Neural progenitor cell (in vitro differentiated cells): ENCODE measurements at regions not wholly inside any gene's neighbourhood (a gene's known extent, or its start where the extent isn't known, plus 50 kb on each side); places are given as distances from the start of the nearest gene placed in this dataset.

Source experiments
- DNase-seq: peaks from one replicate; pipeline ENCODE4 v3.0.0-alpha.2; 2016; ENCODE audit warnings: low spot score
- H2AFZ ChIP-seq: fragments of 200-600 bp; sonication (generic); replicated peaks from 2 replicates; pipeline ENCODE4 v1.6.1; 2016; ENCODE audit warnings: antibody characterized with exemption
- H3F3A ChIP-seq: fragments of 200-600 bp; sonication (generic); 2 replicates; pipeline ENCODE4 v1.6.1; 2016; ENCODE audit warnings: antibody characterized with exemption, low read depth
- H3K27ac ChIP-seq: fragments of 200-600 bp; sonication (generic); 2 replicates; pipeline ENCODE4 v1.5.1; 2016; ENCODE audit warnings: mild to moderate bottlenecking
- H3K27me3 ChIP-seq: fragments of 200-600 bp; sonication (generic); 2 replicates; pipeline ENCODE4 v1.6.1; 2016; ENCODE audit warnings: mild to moderate bottlenecking, moderate library complexity
- H3K36me3 ChIP-seq: fragments of 200-600 bp; sonication (generic); 2 replicates; pipeline ENCODE4 v1.5.1; 2016
- H3K4me1 ChIP-seq: fragments of 200-600 bp; sonication (generic); 2 replicates; pipeline ENCODE4 v1.6.1; 2016; ENCODE audit warnings: mixed run types
- H3K4me2 ChIP-seq: fragments of 200-600 bp; sonication (generic); 2 replicates; pipeline ENCODE4 v1.6.1; 2016
- H3K4me3 ChIP-seq: fragments of 200-600 bp; sonication (generic); 2 replicates; pipeline ENCODE4 v1.5.1; 2016
- H3K79me2 ChIP-seq: fragments of 200-600 bp; sonication (generic); 2 replicates; pipeline ENCODE4 v1.6.1; 2016; ENCODE audit warnings: low read depth
- H3K9ac ChIP-seq: fragments of 200-600 bp; sonication (generic); 2 replicates; pipeline ENCODE4 v1.6.1; 2016
- H3K9me3 ChIP-seq: fragments of 200-600 bp; sonication (generic); 2 replicates; pipeline ENCODE4 v1.5.1; 2016; ENCODE audit warnings: low read depth
- H4K20me1 ChIP-seq: fragments of 200-600 bp; sonication (generic); 2 replicates; pipeline ENCODE4 v1.6.1; 2016; ENCODE audit warnings: low read depth
- H3K27ac Mint-ChIP-seq: 3 replicates; pipeline ENCODE4 v1.8.0; 2021; ENCODE audit warnings: mixed read lengths
- H3K27me3 Mint-ChIP-seq: 2 replicates; pipeline ENCODE4 v1.8.0; 2022; ENCODE audit warnings: low read depth, mild to moderate bottlenecking, inconsistent platforms, moderate library complexity, mixed read lengths; ENCODE audit not compliant: insufficient read depth
- H3K36me3 Mint-ChIP-seq: 3 replicates; pipeline ENCODE4 v1.8.0; 2021; ENCODE audit warnings: mixed read lengths
- H3K4me1 Mint-ChIP-seq: 3 replicates; pipeline ENCODE4 v1.8.0; 2021; ENCODE audit warnings: mixed read lengths
- H3K4me3 Mint-ChIP-seq: 3 replicates; pipeline ENCODE4 v1.8.0; 2021; ENCODE audit warnings: mild to moderate bottlenecking, moderate library complexity, mixed read lengths
- H3K9me3 Mint-ChIP-seq: 3 replicates; pipeline ENCODE4 v1.8.0; 2020; ENCODE audit warnings: mixed read lengths
- EZH2 ChIP-seq: fragments of 200-600 bp; sonication (generic); IDR thresholded peaks from 2 replicates; pipeline ENCODE4 v1.6.1; 2017; ENCODE audit warnings: antibody characterized with exemption, mild to moderate bottlenecking, moderate library complexity
- EZH2phosphoT487 ChIP-seq: fragments of 200-600 bp; sonication (generic); IDR thresholded peaks from 2 replicates; pipeline ENCODE4 v1.6.1; 2017; ENCODE audit warnings: antibody characterized with exemption
- TF ChIP-seq, protein P1 (sequence below): fragments of 200-600 bp; sonication (generic); IDR thresholded peaks from 2 replicates; pipeline ENCODE4 v1.5.1; 2017; ENCODE audit warnings: antibody characterized with exemption, mild to moderate bottlenecking

DNA sequence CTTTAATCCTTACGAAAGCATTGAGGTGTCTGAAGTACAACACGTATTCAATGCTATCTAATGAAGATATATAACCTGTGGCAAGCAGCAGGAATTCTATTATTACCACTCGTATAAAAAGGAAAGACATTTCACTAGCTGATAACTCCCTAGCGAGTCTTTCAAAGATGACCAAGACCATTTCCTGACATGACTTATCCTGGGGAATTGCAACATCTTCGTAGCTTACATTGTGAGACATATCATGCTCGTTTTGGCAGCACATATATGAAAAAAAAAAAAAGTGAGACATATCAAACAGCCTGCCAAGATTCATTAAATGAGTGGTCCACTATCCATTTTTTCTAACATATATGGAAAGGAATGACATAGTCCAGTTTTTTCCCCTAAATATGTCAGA, 337.0 kb downstream of the FSCB start:
- Histone ChIP-seq H3K4me1 (no peaks in the 10 kb centered on the region), H4K20me1 (no peaks in the 10 kb centered on the region), H3K4me2 (no peak overlapping the region), H3K4me3 (no peak overlapping the region), H2AFZ (no peak overlapping the region), H3K9ac (no peak overlapping the region), H3K27me3 (no peaks in the 10 kb centered on the region), H3F3A (no peaks in the 10 kb centered on the region), H3K79me2 (no peaks in the 10 kb centered on the region), H3K9me3 (no peaks in the 10 kb centered on the region), H3K36me3 (no peaks in the 10 kb centered on the region), H3K27ac (no peak overlapping the region)
- Mint-ChIP-seq H3K36me3 (no peaks in the 10 kb centered on the region), H3K27me3 (no peaks in the 10 kb centered on the region), H3K4me1 (peaks cover 2% of the 10 kb centered on the region), H3K27ac (no peak overlapping the region), H3K9me3 (peaks cover under 1% of the 10 kb centered on the region), H3K4me3 (no peak overlapping the region)
- no peak for DNase-seq
- TF ChIP-seq EZH2phosphoT487 (no peak), EZH2 (no peak)
- TF ChIP-seq, protein P1, sequence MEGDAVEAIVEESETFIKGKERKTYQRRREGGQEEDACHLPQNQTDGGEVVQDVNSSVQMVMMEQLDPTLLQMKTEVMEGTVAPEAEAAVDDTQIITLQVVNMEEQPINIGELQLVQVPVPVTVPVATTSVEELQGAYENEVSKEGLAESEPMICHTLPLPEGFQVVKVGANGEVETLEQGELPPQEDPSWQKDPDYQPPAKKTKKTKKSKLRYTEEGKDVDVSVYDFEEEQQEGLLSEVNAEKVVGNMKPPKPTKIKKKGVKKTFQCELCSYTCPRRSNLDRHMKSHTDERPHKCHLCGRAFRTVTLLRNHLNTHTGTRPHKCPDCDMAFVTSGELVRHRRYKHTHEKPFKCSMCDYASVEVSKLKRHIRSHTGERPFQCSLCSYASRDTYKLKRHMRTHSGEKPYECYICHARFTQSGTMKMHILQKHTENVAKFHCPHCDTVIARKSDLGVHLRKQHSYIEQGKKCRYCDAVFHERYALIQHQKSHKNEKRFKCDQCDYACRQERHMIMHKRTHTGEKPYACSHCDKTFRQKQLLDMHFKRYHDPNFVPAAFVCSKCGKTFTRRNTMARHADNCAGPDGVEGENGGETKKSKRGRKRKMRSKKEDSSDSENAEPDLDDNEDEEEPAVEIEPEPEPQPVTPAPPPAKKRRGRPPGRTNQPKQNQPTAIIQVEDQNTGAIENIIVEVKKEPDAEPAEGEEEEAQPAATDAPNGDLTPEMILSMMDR: no peak

DNA sequence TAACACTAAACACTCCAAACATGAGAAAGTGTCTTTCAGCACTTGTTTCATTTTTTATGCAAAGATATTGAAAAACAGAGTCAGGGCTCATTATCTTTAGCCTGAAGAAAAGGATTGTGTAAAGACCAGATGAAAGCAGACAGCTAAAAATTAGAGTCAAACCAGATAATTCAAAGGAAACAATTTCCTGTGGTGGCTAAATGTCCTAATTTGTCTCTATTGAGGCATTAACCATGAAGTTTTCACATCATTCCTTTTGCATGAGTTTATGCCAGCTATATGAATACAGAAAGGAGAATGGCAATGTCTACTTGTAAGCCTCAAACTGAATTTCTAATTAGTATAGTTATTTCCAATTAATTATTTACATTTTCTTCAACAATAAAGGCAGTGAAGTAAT, 338.5 kb downstream of the FSCB start:
- TF ChIP-seq, protein P1: no peak
- H3K4me1 Mint-ChIP-seq: peaks cover 5% of the 10 kb centered on the region
- Histone ChIP-seq H3K4me2 (no peak overlapping the region), H3K27me3 (no peaks in the 10 kb centered on the region), H3K9ac (no peak overlapping the region), H3K4me1 (no peaks in the 10 kb centered on the region), H4K20me1 (no peaks in the 10 kb centered on the region), H3K27ac (no peak overlapping the region), H3K4me3 (no peak overlapping the region), H2AFZ (no peak overlapping the region), H3K79me2 (no peaks in the 10 kb centered on the region), H3F3A (no peaks in the 10 kb centered on the region), H3K36me3 (no peaks in the 10 kb centered on the region), H3K9me3 (no peaks in the 10 kb centered on the region)
- DNase-seq: no peak
- H3K27ac Mint-ChIP-seq: no peak overlapping the region
- H3K4me3 Mint-ChIP-seq: no peak overlapping the region
- no peaks in the 10 kb centered on the region for H3K36me3 Mint-ChIP-seq
- no peaks in the 10 kb centered on the region for H3K27me3 Mint-ChIP-seq
- no peaks in the 10 kb centered on the region for H3K9me3 Mint-ChIP-seq

DNA sequence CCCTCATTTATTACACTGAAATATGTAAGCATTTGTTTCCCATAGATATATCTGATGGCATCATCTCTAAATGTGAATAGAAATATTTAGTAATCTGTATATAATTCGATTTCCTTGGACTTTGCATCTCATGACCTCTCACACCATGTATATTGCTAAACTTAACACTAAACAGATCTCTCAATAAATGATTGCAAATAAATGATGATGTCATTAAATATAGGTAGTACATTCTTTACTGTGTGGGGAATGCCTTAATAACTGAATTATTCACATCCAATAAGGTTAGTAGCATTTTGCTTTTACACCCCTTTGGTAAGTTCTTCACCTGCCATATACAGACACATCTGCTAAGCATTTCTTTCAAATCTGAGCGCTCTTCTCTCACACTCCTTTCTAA, 340.5 kb downstream of the FSCB start:
- no peaks in the 10 kb centered on the region for H3K27me3 ChIP-seq
- no peak overlapping the region for H3K9ac ChIP-seq
- Mint-ChIP-seq H3K4me1 (peaks cover 5% of the 10 kb centered on the region), H3K9me3 (peaks cover 7% of the 10 kb centered on the region), H3K27me3 (no peaks in the 10 kb centered on the region), H3K27ac (no peak overlapping the region), H3K4me3 (no peak overlapping the region), H3K36me3 (no peaks in the 10 kb centered on the region)
- H3K36me3 ChIP-seq: no peaks in the 10 kb centered on the region
- no peaks in the 10 kb centered on the region for H4K20me1 ChIP-seq
- TF ChIP-seq EZH2 (no peak), EZH2phosphoT487 (no peak)
- TF ChIP-seq, protein P1: no peak
- no peaks in the 10 kb centered on the region for H3K9me3 ChIP-seq
- H3K4me1 ChIP-seq: no peaks in the 10 kb centered on the region
- H3K79me2 ChIP-seq: no peaks in the 10 kb centered on the region
- no peak overlapping the region for H3K27ac ChIP-seq
- no peak for DNase-seq
- no peak overlapping the region for H3K4me3 ChIP-seq
- H3K4me2 ChIP-seq: no peak overlapping the region
- no peaks in the 10 kb centered on the region for H3F3A ChIP-seq
- H2AFZ ChIP-seq: no peak overlapping the region

DNA sequence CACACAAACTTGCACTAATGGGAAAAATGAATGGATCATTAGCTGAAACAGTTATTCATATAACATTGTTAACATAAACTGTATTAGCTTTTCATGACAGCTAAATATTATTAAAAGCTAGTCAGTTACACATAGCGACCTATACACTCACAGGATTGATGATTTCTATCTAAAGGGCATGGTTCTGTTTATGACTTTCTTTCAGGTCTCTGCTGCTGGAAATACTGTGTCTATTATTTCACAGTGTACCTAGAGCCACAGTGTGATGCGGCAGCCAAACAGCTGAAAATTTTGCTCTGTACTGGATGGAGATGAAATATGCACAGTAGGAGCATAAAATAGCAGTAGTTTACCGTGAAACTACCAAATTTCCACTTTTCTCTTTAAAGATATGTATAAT, 341.1 kb downstream of the FSCB start:
- Mint-ChIP-seq H3K9me3 (peaks cover 7% of the 10 kb centered on the region), H3K36me3 (no peaks in the 10 kb centered on the region), H3K27me3 (no peaks in the 10 kb centered on the region), H3K4me1 (peaks cover 5% of the 10 kb centered on the region), H3K4me3 (no peak overlapping the region), H3K27ac (no peak overlapping the region)
- DNase-seq: no peak
- Histone ChIP-seq H3K27me3 (no peaks in the 10 kb centered on the region), H3K79me2 (no peaks in the 10 kb centered on the region), H3K27ac (no peak overlapping the region), H2AFZ (no peak overlapping the region), H3K9me3 (no peaks in the 10 kb centered on the region), H3K9ac (no peak overlapping the region), H3K36me3 (no peaks in the 10 kb centered on the region), H3K4me2 (no peak overlapping the region), H3K4me3 (no peak overlapping the region), H3F3A (no peaks in the 10 kb centered on the region), H4K20me1 (no peaks in the 10 kb centered on the region), H3K4me1 (no peaks in the 10 kb centered on the region)
- TF ChIP-seq, protein P1: no peak
- TF ChIP-seq EZH2phosphoT487 (no peak), EZH2 (no peak)
